ENCODE measurements at regions not wholly inside any gene's neighbourhood (a gene's known extent, or its start where the extent isn't known, plus 50 kb on each side); places are given as distances from the start of the nearest gene placed in this dataset.
"Not testable (repeated sequence)": the region's sequence is repeated elsewhere in the genome, so short reads cannot be mapped to it uniquely, and the experiment has no call there.

- no peak for DNase-seq
Observed at GRCh38 chr14:71764701-71765382, 167.4 kb upstream of the RGS6 start.

- DNase-seq = no peak
Observed at GRCh38 chr14:71765505-71765904, 166.7 kb upstream of the RGS6 start.

DNA sequence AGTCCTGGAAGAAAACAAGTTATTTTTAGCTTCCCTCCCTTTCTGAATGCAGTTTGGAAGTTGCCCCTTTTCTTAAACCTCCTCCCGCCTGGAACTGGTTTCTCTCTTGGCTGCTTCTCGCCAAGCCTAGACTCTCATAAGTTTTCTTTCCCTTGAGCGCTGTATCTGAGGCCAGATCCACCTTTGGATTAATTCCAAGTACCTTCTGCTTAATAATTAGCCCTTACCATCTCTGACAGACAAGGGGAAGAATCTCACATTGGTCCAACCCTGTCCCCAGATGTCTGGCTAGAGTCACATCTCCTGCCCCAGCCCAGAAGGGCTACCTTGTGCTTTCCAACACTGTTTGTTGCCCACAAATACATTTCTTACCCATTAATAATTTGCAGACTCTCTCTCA lies 161.8 kb upstream of the RGS6 start:
- no peak for DNase-seq

- not testable (repeated sequence) for DNase-seq
Observed at GRCh38 chr14:71771421-71771820, 160.8 kb upstream of the RGS6 start.

GRCh38 chr14:71771996-71772395 lies 160.2 kb upstream of the RGS6 start:
- not testable (repeated sequence) for DNase-seq

DNA sequence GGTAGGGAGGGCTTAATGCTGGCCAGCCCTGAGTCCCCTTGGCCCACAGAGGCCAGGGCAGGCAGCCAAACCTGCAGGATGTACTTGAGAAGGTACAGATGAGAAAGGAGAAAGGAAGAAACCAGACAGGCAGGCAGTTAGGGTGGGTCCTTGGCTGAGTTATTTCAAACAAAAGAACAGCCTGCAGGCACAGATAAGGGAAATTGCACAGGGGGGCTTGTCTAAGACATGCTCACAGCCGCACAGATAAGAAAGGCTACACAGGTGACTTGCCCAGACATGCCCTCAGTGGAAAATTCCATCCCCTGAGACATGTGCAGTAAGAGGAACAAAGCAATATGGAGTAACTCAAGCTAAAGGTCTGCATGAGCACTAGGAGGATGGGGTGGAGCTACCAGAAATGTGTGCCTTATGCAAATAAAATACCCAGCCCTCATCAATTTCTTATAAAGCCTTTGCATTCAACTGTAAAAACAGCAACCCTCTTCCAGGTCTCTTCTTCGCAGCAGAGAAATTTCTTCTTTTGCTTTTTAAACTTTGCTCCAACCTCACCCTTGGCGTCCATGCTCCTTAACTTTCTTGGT lies 158.2 kb upstream of the RGS6 start:
- no peak for DNase-seq

GRCh38 chr14:71776471-71777360 lies 155.5 kb upstream of the RGS6 start:
- no peak for DNase-seq

DNA sequence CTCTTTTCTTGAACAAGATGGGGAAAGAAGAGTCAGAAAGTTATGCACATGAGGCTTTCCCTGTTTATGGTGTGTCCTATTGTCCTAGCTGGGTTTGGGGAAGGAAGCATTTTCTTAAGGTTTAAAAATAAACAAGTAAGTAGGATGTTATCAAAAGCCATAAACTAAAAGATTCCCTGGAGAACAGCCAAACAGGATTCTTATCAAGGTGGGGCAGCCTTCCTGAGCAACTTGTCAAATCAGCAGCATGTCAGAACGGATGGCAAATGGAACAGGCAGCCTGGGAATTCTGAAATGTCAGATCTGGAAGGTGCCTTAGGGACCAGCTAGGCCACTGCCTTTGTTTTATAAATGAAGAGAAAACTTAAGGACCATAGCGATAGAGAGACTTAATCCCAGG lies 152.2 kb upstream of the RGS6 start:
- no peak for DNase-seq

DNA sequence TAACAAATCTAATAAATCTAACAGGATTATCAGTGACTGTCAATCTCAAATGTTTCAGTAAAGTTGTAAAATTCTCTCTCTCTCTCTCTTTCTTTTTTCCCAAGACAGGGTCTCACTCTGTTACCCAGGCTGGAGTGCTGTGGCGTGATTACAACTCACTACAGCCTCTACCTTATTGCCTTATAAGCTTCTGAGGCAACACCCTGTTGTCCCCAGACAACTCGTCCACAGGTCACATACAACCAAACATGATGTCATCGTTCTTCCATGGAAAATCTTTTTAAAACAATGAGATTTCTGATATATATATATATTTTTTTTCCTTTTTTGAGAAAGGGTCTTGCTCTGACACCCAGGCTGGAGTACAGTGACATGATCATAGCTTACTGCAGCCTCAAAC lies 151.4 kb upstream of the RGS6 start:
- DNase-seq = no peak

DNA sequence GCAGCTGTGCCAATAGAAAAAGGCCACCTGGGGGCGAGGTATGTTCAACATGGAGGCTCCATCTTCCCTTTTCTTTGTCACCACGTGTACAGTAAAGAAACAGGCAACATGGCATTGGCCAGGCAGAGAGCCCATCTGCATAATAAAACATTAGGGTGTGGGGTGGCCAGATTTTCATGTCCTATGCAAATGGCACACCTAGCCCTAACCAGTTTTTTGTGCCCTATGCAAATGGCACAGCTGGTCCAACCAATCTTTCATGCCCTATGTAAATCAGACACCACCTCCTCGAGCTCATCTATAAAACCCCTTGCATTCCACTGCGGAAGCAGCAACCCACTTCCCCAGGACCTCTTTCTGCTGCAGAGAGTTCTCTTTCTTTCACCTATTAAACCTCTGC lies 149.1 kb upstream of the RGS6 start:
- DNase-seq = no peak

DNA sequence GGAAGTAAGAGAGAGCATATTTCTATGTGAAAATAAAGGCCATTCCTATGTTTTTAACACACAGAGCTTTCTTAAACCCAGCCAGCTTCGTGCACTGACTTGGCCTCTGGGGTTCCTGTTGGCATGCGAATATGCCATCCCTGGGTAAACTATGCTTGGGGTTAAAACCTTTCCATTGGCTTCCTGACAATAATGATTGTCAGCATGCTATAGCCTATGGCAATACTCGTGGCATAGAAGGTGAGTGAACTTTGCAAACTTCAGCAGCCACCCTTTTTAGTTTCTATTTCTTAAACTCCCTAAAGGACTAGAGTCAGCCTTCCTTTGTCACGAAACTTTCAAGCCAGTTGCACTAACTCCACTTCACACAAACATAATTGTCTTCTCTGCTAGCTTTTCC lies 148.4 kb upstream of the RGS6 start:
- no peak for DNase-seq

GRCh38 chr14:71789005-71789404 lies 143.2 kb upstream of the RGS6 start:
- no peak for DNase-seq

- no peak for DNase-seq
Observed at GRCh38 chr14:71799841-71800240, 132.4 kb upstream of the RGS6 start.

DNA sequence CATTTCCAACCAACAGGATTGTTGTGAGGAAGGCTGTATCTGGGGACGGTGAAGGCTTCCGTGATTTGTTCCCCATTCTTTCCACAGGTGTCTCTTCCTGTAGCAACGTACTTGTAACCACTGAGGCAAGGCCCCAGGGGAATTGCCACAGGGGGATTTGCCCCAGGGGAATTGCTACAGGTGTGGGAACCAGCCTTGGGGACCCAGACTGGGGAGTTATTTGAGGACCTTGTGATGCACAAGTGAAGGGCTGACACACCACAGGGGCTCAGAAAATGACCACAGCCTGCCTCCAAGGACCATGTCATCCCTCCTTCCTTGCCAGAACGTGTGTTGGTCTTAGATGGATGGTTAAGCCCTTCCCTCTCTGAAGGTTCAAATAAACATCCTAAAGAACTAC lies 131.4 kb upstream of the RGS6 start:
- DNase-seq = no peak

- no peak for DNase-seq
Observed at GRCh38 chr14:71803539-71804260, 128.5 kb upstream of the RGS6 start.

- no peak for DNase-seq
Observed at GRCh38 chr14:71804992-71805391, 127.2 kb upstream of the RGS6 start.

DNA sequence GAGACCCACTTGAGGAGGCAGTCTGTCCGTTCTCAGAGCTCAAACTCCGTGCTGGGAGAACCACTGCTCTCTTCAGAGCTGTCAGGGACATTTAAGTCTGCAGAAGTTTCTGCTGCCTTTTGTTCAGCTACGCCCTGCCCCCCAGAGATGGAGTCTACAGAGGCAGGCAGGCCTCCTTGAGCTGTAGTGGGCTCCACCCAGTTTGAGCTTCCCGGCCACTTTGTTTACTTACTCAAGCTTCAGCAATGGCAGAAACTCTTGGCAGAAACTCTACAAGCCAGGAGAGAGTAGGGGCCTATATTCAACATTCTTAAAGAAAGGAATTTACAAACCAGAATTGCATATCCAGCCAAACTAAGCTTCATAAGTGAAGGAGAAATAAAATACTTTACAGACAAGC lies 125.2 kb upstream of the RGS6 start:
- DNase-seq = not testable (repeated sequence)

- DNase-seq = not testable (repeated sequence)
Observed at GRCh38 chr14:71810800-71811199, 121.4 kb upstream of the RGS6 start.

DNA sequence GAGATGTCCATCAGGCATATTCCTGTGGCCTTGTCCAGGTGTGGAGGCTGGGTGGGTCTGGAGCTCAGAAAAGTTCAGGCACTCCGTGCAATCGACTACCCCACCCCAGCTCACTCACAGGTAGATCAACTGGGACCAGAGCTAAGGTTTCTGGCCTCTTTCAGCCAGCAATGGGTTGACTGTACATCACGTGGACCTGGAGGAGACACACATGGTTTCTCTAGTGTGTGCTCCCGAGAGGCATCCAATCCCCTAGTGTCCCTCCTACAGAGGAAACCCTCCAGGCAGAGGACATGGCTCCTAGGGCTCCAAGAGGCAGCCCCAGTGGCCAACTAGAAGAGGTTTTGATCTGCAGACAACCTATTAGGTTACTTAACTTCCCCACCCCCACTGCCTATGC lies 119.5 kb upstream of the RGS6 start:
- DNase-seq = no peak

DNA sequence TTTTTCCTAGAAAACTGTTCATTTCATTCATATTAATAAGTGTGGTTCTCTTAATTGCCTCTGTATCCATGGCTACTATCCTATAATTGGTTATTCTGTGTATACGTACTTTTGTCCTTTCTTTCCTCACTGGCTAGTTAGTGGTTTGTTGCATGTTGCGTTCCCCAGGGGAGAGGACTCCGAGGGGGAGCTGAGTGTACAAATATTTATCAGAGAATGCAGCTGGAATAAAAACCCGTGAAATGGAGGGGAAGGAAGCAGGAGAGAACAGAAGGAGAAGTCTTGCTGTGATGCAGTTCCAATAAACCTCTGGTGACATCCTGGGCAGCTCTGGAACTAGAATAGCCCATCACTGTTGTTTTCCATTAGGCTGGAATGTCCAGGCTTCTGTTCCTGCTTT lies 117.1 kb upstream of the RGS6 start:
- DNase-seq = no peak

DNA sequence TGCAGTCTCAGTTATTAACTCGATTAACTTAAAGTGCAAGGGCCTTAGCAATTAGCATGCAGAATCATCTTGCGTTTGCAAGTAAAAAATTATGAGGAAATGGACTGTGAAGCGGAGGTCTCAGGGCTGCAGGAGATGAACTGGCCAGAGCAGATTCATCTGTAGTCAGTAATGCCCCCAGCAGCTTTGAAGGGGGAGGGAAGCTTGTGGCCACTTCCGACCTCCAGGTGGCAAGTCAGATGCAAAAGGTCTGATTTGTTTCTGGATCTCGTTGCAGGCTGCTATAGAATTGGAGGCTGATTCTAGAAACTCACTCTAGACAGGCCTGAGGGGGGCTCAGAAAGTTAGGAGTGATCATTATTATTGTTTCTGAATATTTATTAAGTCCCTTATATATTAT lies 107.4 kb upstream of the RGS6 start:
- no peak for DNase-seq

DNA sequence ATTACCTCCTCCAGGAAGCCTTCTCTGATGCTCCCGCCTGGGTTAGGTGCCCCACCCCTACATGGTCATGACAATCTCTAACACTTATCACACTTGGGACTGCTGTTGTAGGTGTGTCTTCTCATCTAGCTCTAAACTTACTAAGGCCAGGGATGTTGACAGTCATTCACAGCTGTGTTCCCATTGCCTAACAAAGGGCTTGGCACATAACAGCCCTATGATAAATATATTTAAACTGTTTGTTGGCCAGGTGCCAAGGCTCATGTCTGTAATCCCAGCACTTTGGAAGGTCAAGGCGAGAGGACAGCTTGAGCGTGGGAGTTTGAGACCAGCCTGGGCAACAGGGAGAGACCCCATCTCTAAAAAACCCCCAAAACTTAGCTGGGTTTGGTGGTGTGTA lies 98.8 kb upstream of the RGS6 start:
- no peak for DNase-seq
